Neuronal stem cell (in vitro differentiated cells): ENCODE measurements at regions not wholly inside any gene's neighbourhood (a gene's known extent, or its start where the extent isn't known, plus 50 kb on each side); places are given as distances from the start of the nearest gene placed in this dataset.
"Not testable (repeated sequence)": the region's sequence is repeated elsewhere in the genome, so short reads cannot be mapped to it uniquely, and the experiment has no call there.

Experiments
- DNase-seq: peaks from one replicate; pipeline ENCODE4 v3.0.0-alpha.2; 2013; ENCODE audit warnings: low spot score
- H2AFZ ChIP-seq: one replicate; pipeline ENCODE4 v1.6.1; 2013; ENCODE audit warnings: mild to moderate bottlenecking, low read length, inconsistent platforms
- H2AK5ac ChIP-seq: 2 replicates; pipeline ENCODE4 v1.6.1; 2013; ENCODE audit warnings: low read depth, mild to moderate bottlenecking, inconsistent platforms, low read length, moderate library complexity, mixed read lengths
- H2BK120ac ChIP-seq: 2 replicates; pipeline ENCODE4 v1.6.1; 2013; ENCODE audit warnings: low read depth, mild to moderate bottlenecking, inconsistent platforms, low read length, moderate library complexity, mixed read lengths
- H2BK12ac ChIP-seq: one replicate; pipeline ENCODE4 v1.6.1; 2013; ENCODE audit warnings: low read length, inconsistent platforms
- H2BK15ac ChIP-seq: 2 replicates; pipeline ENCODE4 v1.6.1; 2013; ENCODE audit warnings: mild to moderate bottlenecking, low read length, inconsistent platforms, mixed read lengths
- H2BK5ac ChIP-seq: one replicate; pipeline ENCODE4 v1.6.1; 2013; ENCODE audit warnings: inconsistent platforms, mild to moderate bottlenecking, low read length, moderate library complexity
- H3K14ac ChIP-seq: one replicate; pipeline ENCODE4 v1.6.1; 2013; ENCODE audit warnings: low read length, inconsistent platforms
- H3K18ac ChIP-seq: 2 replicates; pipeline ENCODE4 v1.6.1; 2013; ENCODE audit warnings: low read length, inconsistent platforms
- H3K23ac ChIP-seq: 2 replicates; pipeline ENCODE4 v1.6.1; 2013; ENCODE audit warnings: low read depth, mild to moderate bottlenecking, mixed read lengths, low read length, inconsistent platforms; ENCODE audit not compliant: poor library complexity
- H3K27ac ChIP-seq: replicated peaks from 3 replicates; pipeline ENCODE4 v1.5.1; 2013; ENCODE audit warnings: low read length, inconsistent platforms
- H3K27me3 ChIP-seq, 3 experiments: 2 replicates each; pipeline ENCODE4 v1.6.1; 2013; ENCODE audit warnings: low read length in 3 of 3, mild to moderate bottlenecking in 2 of 3, inconsistent platforms in 1 of 3, low read depth in 1 of 3, mixed read lengths in 1 of 3, moderate library complexity in 1 of 3; ENCODE audit not compliant: control insufficient read depth in 3 of 3, insufficient read depth in 3 of 3
- H3K36me3 ChIP-seq, 2 donors: replicated peaks in 1 of 2; 2 replicates each; pipeline ENCODE4 v1.6.1; 2013; ENCODE audit warnings: low read length in 2 of 2; ENCODE audit not compliant: control insufficient read depth in 2 of 2, insufficient read depth in 2 of 2
- H3K4ac ChIP-seq: 2 replicates; pipeline ENCODE4 v1.6.1; 2013; ENCODE audit warnings: inconsistent platforms, mild to moderate bottlenecking, low read length, moderate library complexity
- H3K4me1 ChIP-seq, 2 donors: 1 replicate in 1 of 2; 2 replicates in 1 of 2; pipeline ENCODE4 v1.6.1; 2013; ENCODE audit warnings: low read length in 2 of 2, low read depth in 1 of 2; ENCODE audit not compliant: control insufficient read depth in 2 of 2, insufficient read depth in 1 of 2
- H3K4me2 ChIP-seq: one replicate; pipeline ENCODE4 v1.6.1; 2013; ENCODE audit warnings: mild to moderate bottlenecking, low read length, inconsistent platforms; ENCODE audit not compliant: insufficient read depth, poor library complexity, severe bottlenecking
- H3K4me3 ChIP-seq, 2 donors: 2 replicates each; pipeline ENCODE4 v1.5.1; 2013; ENCODE audit warnings: low read length in 2 of 2, mild to moderate bottlenecking in 2 of 2, inconsistent platforms in 1 of 2, moderate library complexity in 1 of 2
- H3K79me1 ChIP-seq: one replicate; pipeline ENCODE4 v1.6.1; 2013; ENCODE audit warnings: low read depth, mild to moderate bottlenecking, inconsistent platforms, low read length, moderate library complexity
- H3K9ac ChIP-seq: one replicate; pipeline ENCODE4 v1.6.1; 2013; ENCODE audit warnings: mild to moderate bottlenecking, low read depth, low read length, inconsistent platforms; ENCODE audit not compliant: poor library complexity
- H3K9me3 ChIP-seq, 2 donors: replicated peaks in 1 of 2; 2 replicates each; pipeline versions ENCODE3 to v1.6.1; 2013; ENCODE audit warnings: low read length in 2 of 2, mild to moderate bottlenecking in 2 of 2, inconsistent platforms in 1 of 2, low read depth in 1 of 2, mixed read lengths in 1 of 2, moderate library complexity in 1 of 2; ENCODE audit not compliant: control insufficient read depth in 2 of 2, insufficient read depth in 1 of 2
- H4K8ac ChIP-seq: one replicate; pipeline ENCODE4 v1.6.1; 2013; ENCODE audit warnings: low read depth, mild to moderate bottlenecking, inconsistent platforms, low read length, moderate library complexity
- H4K91ac ChIP-seq: one replicate; pipeline ENCODE4 v1.6.1; 2013; ENCODE audit warnings: low read length, low read depth, mild to moderate bottlenecking, inconsistent platforms; ENCODE audit not compliant: poor library complexity
- WGBS, 2 donors: extraction: QIAGEN DNeasy Blood & Tissue Kit; methylation state at CpG; one replicate each; pipeline ENCODE4 v1.1.7; 2013; ENCODE audit warnings: missing lambda C conversion rate in 2 of 2, mixed read lengths in 1 of 2; ENCODE audit not compliant: insufficient read length in 2 of 2, insufficient replicate concordance in 1 of 2; ENCODE audit errors: extremely low coverage in 2 of 2; 5-methylcytosine and 5-hydroxymethylcytosine counted together

- Histone ChIP-seq H4K8ac (no peak overlapping the region), H4K91ac (no peak overlapping the region), H2BK120ac (no peak overlapping the region), H3K4ac (no peak overlapping the region), H3K27ac (no peak overlapping the region), H3K4me3 (no peak overlapping the region), H3K4me2 (no peak overlapping the region), H2BK12ac (no peak overlapping the region), H3K14ac (no peak overlapping the region), H2BK5ac (no peak overlapping the region), H3K79me1 (no peaks in the 10 kb centered on the region), H3K36me3 (no peaks in the 10 kb centered on the region), H3K9me3 (no peaks in the 10 kb centered on the region), H3K27me3 (no peaks in the 10 kb centered on the region), H3K18ac (no peak overlapping the region), H3K4me1 (no peaks in the 10 kb centered on the region), H2AK5ac (no peak overlapping the region), H3K9ac (no peak overlapping the region), H3K23ac (no peak overlapping the region), H2BK15ac (no peak overlapping the region), H2AFZ (no peak overlapping the region)
- no CpG with 5 or more reads among the region's 5 CpGs for WGBS, 2 donors
- no peak for DNase-seq
Measured at GRCh38 chr2:66252109-66252508, 182.8 kb upstream of the MEIS1 start.

- H3K9ac ChIP-seq, result no peak overlapping the region
- no peak overlapping the region for H2AK5ac ChIP-seq
- H3K27me3 ChIP-seq, result no peaks in the 10 kb centered on the region
- no peak overlapping the region for H3K4me2 ChIP-seq
- no peaks in the 10 kb centered on the region for H3K79me1 ChIP-seq
- H2BK15ac ChIP-seq, result no peak overlapping the region
- no peaks in the 10 kb centered on the region for H3K4me1 ChIP-seq
- H3K27ac ChIP-seq, result no peak overlapping the region
- H4K91ac ChIP-seq, result no peak overlapping the region
- H2AFZ ChIP-seq, result no peak overlapping the region
- no peak overlapping the region for H3K4ac ChIP-seq
- H3K23ac ChIP-seq, result no peak overlapping the region
- H3K4me3 ChIP-seq, result no peak overlapping the region
- H4K8ac ChIP-seq, result no peak overlapping the region
- H3K14ac ChIP-seq, result no peak overlapping the region
- no peak overlapping the region for H2BK5ac ChIP-seq
- H3K36me3 ChIP-seq, result no peaks in the 10 kb centered on the region
- no peak overlapping the region for H2BK12ac ChIP-seq
- H2BK120ac ChIP-seq, result no peak overlapping the region
- no peak for DNase-seq
- no peak overlapping the region for H3K18ac ChIP-seq
- H3K9me3 ChIP-seq, result no peaks in the 10 kb centered on the region
Measured at GRCh38 chr2:66251573-66251972, 183.4 kb upstream of the MEIS1 start.

GRCh38 chr2:66249089-66249488 is 185.8 kb upstream of the MEIS1 start:
- H2BK120ac ChIP-seq, H3K4me2 ChIP-seq, H2BK12ac ChIP-seq, H3K4me1 ChIP-seq, H2BK5ac ChIP-seq, H3K36me3 ChIP-seq, H3K9me3 ChIP-seq, H2AK5ac ChIP-seq, H3K9ac ChIP-seq, H3K14ac ChIP-seq, H2AFZ ChIP-seq, H3K18ac ChIP-seq, H3K27ac ChIP-seq, H4K8ac ChIP-seq, DNase-seq, H3K4me3 ChIP-seq, H3K79me1 ChIP-seq, H3K4ac ChIP-seq, H3K23ac ChIP-seq, H4K91ac ChIP-seq, H2BK15ac ChIP-seq, H3K27me3 ChIP-seq: not testable (repeated sequence)
- WGBS, 2 donors, result no CpG with 5 or more reads among the region's 7 CpGs

GRCh38 chr2:66243809-66244208 is 191.1 kb upstream of the MEIS1 start:
- H3K9ac ChIP-seq, H2BK15ac ChIP-seq, H3K79me1 ChIP-seq, H3K23ac ChIP-seq, H3K36me3 ChIP-seq, H3K4me3 ChIP-seq, H2BK5ac ChIP-seq, DNase-seq, H2BK120ac ChIP-seq, H4K8ac ChIP-seq, H3K9me3 ChIP-seq, H3K4me2 ChIP-seq, H2BK12ac ChIP-seq, H4K91ac ChIP-seq, H3K14ac ChIP-seq, H2AFZ ChIP-seq, H3K27ac ChIP-seq, H3K27me3 ChIP-seq, H3K4ac ChIP-seq, H2AK5ac ChIP-seq, H3K18ac ChIP-seq: not testable (repeated sequence)
- peaks cover 0 to 31% of the 10 kb centered on the region in 2 donors for H3K4me1 ChIP-seq
- no CpG with 5 or more reads among the region's 5 CpGs for WGBS, 2 donors
